Left cardiac atrium (tissue), 4 donors: ENCODE measurements at regions not wholly inside any gene's neighbourhood (a gene's known extent, or its start where the extent isn't known, plus 50 kb on each side); places are given as distances from the start of the nearest gene placed in this dataset.

Experiments used
- ATAC-seq, 2 donors: fragments of 200-7000 bp; cut with Tn5 transposase; one replicate each; pipeline ENCODE4 v1.9.1; 2020; ENCODE audit warnings: mild to moderate bottlenecking in 2 of 2, moderate library complexity in 2 of 2
- DNase-seq: peaks from one replicate; pipeline ENCODE4 v3.0.0-alpha.2; 2020
- intact Hi-C, 2 donors: fragments of 100-400 bp; cut with DNase I; formaldehyde crosslinking; loops; one replicate each; pipeline versions ENCODE4 v1.14.1 to v1.15.1; 2022 to 2023
- donor health status: DM: no; HTN: yes; CAD: no.
- donor health status: DM: no; HTN: yes; CAD: no; lungs with severe emphysema.
- donor health status: DM: yes; HTN: yes; CAD: no.
- donor health status: Dilated cardiomyopathy.

DNA sequence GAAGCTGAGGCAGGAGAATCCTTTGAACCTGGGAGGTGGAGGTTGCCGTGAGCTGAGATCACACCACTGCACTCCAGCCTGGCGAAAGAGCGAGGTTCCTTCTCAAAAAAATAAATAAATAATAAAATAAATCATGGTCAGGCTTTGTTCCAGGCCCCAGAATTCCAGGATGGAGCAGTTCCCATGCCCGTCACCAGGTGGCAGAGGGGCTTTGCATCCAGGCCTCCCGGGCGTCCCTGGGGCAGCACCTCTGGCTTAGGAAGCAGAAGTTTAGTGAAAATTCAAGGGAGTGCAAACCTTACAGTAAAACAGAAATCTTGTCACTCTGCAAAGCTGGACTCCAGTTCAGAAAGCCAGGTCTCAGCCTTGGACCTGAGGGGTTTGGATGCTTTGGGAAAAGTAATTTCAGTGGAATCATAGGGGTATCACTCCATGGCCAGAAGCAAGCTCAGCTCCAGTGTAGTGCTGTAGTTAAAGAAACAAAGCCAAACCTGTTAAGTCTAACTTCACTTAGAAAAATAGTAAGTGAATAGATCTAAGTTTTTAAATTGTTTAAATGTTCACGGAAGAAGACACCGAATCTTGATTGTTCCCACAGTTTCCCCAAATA is 512.7 kb downstream of the CMPK2 start:
- intact Hi-C loops: loop anchor here (1.0 to 5.0 kb wide), 2 partner anchors 419 to 420 kb away; no protein-coding TSS in a partner anchor
- ATAC-seq: no peak
- peak; percentile 46 for DNase-seq

- DNase-seq (no peak), ATAC-seq (no peak)
- intact Hi-C loops: loop anchor here (1.0 to 5.0 kb wide), 2 partner anchors 419 to 420 kb away; no protein-coding TSS in a partner anchor
These were observed 512.0 kb downstream of the CMPK2 start for GRCh38 chr2:6353669-6354068.

DNA sequence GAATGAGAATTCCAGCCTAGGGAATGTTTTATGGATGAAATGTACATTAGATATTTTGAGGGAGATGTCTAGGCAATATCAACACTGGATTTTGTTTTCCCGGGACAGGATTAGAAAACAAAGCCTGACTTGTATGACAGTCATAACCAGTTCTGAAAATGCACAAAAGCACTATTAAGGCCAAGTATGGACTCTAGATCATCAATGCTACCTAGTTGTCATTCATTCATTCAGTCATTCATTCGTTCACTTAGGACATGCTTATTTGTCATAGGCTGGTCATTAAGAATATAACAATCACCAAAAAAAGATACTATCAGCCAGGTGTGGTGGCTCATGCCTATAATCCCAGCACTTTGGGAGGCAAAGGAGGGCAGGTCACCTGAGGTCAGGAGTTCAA is 511.2 kb downstream of the CMPK2 start:
- ATAC-seq (no peak), DNase-seq (no peak)
- intact Hi-C loops: loop anchor here in 1 of 2 donors (5.0 kb wide), 1 partner anchor 418 kb away; no protein-coding TSS in a partner anchor

GRCh38 chr2:6355886-6356761 is 509.6 kb downstream of the CMPK2 start:
- DNase-seq (no peak), ATAC-seq (no peak)
- intact Hi-C loops: no loop called here

DNA sequence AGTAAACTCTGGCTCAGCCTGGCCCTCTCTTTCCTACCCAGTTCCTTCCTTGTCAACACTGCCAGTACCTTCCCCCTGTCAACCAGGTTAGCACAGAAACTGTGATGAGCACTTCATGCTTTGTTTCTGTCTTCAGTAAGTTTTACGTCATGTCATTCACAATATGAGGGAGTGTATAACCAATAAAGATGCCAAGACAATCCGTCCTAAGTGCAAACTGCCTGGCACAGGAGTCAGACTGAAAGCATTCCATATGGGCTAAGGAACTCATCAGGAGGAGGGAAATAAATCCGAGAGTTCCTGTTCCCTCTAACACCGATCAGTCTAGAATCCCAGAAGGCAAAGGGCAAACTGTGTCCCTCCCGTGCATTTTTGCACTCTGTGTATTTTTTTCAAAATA is 507.2 kb downstream of the CMPK2 start:
- ATAC-seq (no peak), DNase-seq (no peak)
- intact Hi-C loops: no loop called here

- intact Hi-C loops: no loop called here
- ATAC-seq: no peak
- no peak for DNase-seq
These were observed 506.7 kb downstream of the CMPK2 start for GRCh38 chr2:6358985-6359384.

DNA sequence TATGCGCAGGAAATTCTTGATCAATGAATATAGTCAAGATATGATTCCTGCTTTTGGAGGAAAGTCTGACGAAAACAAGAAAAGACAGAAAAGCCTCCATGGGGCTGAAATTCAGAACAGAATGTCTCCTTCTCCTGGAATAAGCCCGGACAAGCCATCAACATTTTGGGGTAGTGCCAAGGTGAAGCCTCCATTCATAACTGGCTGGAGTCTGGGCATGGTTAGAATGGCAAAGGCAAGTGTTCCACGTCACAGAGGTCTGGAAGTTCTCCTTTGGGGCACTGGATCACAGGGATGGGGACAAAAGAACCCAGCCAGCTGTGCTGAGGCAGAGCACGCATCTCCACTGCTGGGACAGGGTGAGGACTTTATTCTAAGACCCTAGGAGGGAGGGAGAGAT is 505.7 kb downstream of the CMPK2 start:
- no peak for DNase-seq
- intact Hi-C loops: no loop called here
- no peak for ATAC-seq

DNA sequence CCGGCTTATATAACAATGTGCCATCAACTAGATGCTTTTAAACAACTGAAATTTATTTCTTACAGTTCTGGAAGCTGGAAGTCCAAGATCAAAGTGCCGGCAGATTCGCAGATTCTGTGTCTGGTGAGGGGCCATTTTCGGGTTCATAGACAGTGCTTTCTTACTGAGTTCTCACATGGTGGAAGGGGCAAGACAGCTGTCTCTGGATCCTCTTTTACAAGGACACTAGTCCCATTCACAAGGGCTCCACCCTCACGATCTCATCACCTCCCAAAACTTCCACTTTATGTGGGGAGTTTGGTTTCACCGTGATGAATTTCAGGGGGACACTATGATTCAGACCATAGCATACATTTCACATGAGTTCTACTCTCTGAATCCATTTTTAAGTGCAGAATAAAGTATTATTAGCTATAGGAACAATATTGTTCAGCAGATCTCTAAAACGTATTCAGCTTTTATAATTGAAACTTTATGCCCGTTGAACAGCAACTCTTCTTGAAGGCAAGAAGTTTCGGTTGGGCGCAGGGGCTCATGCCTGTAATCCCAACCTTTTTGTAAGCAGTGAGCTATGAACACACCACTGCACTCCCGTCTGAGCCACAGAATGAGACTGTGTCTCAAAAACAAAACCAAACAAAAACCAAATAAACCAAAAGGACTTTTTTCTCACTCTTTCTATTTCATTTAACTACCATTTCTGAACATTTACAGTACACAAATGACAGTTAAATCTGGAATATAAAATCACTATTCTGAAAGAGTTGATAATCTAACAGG is 502.8 kb downstream of the CMPK2 start:
- ATAC-seq (no peak), DNase-seq (no peak)
- intact Hi-C loops: no loop called here

- intact Hi-C loops: no loop called here
- no peak for ATAC-seq
- no peak for DNase-seq
These were observed 497.4 kb downstream of the CMPK2 start for GRCh38 chr2:6368281-6368680.

DNA sequence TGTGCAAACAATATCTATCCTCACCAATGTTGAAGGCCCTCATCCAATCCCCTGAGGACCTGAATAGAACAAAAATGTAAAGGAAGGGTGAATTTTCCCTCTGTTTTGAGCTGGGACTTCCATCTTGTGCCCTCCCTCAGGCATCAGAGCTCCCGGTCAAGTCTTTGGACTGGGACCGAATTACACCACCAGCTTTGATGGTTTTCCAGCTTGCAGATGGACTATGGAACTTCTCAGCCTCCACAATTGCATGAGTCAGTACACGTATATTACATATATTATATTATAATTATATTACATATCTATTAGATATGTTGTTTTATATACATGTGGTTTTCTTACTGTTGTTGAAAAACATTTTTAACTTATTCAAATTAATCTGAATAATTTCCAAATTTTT is 496.4 kb downstream of the CMPK2 start:
- intact Hi-C loops: no loop called here
- DNase-seq (no peak), ATAC-seq (no peak)

- DNase-seq: no peak
- intact Hi-C loops: no loop called here
These were observed 494.8 kb downstream of the CMPK2 start for GRCh38 chr2:6370753-6371551.

DNA sequence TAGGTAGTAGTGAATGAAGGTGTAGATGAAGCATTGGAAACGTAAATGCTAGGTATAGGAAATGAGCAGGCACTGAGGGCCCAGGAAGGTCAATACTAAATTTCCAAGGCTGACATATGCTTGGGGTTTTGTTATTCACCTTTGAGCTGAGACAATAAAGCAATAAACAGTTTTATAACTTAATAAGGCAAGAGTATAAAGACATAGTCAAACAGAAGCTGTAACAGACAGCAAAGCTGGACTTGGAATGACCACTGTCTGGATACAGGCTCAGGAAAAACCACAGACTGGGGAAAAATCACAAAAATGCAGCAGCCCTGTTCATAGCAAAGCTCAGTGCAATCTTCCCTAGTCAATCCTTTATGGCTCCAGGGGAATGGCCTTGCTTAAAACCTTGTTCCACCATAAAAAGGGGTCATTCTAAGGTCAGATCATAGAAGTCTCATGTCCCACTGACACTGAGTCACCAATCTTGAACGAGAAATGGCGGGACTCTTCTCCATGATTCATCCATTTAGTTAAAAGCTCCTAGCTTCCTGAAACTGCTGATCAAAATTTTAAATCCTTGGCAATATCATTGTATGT is 493.3 kb downstream of the CMPK2 start:
- ATAC-seq (no peak), DNase-seq (no peak)
- intact Hi-C loops: no loop called here

More at GRCh38 chr2:6370753-6371551, 494.8 kb downstream of the CMPK2 start:
- ATAC-seq: no peak

DNA sequence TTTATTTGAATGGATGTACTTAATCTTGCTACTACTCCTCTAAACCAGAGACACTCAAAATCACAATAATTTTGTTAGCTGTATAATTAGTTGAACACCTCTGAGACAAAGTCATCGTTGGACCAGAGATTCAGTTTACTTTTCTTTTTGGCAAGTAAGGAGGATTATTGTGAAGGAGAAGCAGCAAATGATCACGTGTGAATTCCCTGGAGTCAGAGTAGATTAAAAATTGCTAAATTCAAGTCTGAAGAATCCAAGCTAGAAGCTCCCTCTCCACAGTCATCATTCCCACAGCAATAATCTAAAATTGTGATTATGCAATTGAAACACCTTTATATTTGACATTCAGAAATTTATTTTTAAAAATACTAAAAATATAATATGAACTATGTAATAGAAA is 484.4 kb downstream of the CMPK2 start:
- intact Hi-C loops: no loop called here
- DNase-seq: no peak

GRCh38 chr2:6384341-6384740 is 481.4 kb downstream of the CMPK2 start:
- ATAC-seq (no peak), DNase-seq (no peak)
- intact Hi-C loops: no loop called here

More for the DNA sequence above, 484.4 kb downstream of the CMPK2 start:
- no peak for ATAC-seq

GRCh38 chr2:6392354-6392753 is 473.4 kb downstream of the CMPK2 start:
- intact Hi-C loops: no loop called here
- ATAC-seq: no peak
- DNase-seq: no peak

DNA sequence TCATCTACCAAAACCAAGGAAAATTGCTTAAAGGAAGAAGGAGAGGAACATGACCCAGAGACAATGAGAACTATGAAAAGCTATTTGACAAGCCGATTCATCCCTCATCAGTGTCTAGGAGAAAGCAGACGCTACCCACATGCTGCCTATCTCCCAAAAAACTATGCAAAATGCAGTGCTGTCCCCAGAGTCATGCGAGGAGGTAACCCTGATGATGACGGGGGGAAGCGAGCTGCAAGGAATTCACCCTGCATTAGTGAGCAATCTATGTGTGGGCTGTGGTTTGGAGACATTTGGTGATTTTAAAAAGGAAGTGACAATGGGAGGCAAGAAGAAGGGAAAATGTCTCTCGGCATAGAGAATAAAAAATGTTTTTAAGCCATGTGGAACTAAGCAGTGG is 472.7 kb downstream of the CMPK2 start:
- DNase-seq (no peak), ATAC-seq (no peak)
- intact Hi-C loops: no loop called here

DNA sequence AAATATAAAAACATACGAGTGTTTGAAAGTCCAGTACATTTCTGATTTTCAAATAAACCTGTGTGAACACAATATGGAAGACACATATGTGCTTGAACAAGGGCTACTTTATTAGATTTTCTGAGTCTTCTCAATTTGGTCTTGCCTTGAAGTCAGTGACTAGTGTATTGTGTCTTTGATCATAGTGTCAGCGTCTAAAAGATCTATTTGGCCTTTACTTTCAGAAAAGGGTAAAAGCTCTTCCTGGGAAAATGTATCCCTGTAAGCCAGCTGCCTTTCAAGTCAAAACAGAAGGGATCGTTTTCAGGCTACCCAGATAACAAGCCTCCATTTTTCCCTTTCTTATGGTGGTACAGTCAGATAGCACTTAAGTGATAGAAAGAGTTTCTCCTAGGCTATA is 471.9 kb downstream of the CMPK2 start:
- no peak for ATAC-seq
- no peak for DNase-seq
- intact Hi-C loops: no loop called here

- intact Hi-C loops: no loop called here
- no peak for ATAC-seq
- no peak for DNase-seq
These were observed 471.4 kb downstream of the CMPK2 start for GRCh38 chr2:6394276-6394675.

GRCh38 chr2:6398421-6398820 is 467.3 kb downstream of the CMPK2 start:
- intact Hi-C loops: no loop called here
- no peak for ATAC-seq
- no peak for DNase-seq
